DND-41 (cell line): ENCODE measurements at regions not wholly inside any gene's neighbourhood (a gene's known extent, or its start where the extent isn't known, plus 50 kb on each side); places are given as distances from the start of the nearest gene placed in this dataset.
"Not testable (repeated sequence)": the region's sequence is repeated elsewhere in the genome, so short reads cannot be mapped to it uniquely, and the experiment has no call there.

Experiments used
- ATAC-seq: fragments of 200-7000 bp; cut with Tn5 transposase; 3 replicates; pipeline ENCODE4 v1.9.1; 2021; ENCODE audit warnings: low read depth; ENCODE audit not compliant: insufficient read depth
- DNase-seq: peaks from one replicate; pipeline ENCODE4 v3.0.0-alpha.2; 2020
- H2AFZ ChIP-seq: 2 replicates; pipeline ENCODE4 v1.6.0; 2012; ENCODE audit warnings: low read depth, low read length
- H3K27ac ChIP-seq: 2 replicates; pipeline ENCODE4 v1.5.1; 2012; ENCODE audit warnings: low read length, inconsistent platforms
- H3K27me3 ChIP-seq: fragments of 200-600 bp; sonication (generic); 2 replicates; pipeline ENCODE4 v1.6.0; 2012; ENCODE audit warnings: low read length, mild to moderate bottlenecking, inconsistent platforms; ENCODE audit not compliant: insufficient read depth, poor library complexity
- H3K36me3 ChIP-seq: 2 replicates; pipeline ENCODE4 v1.5.1; 2012; ENCODE audit warnings: low read length, inconsistent platforms; ENCODE audit not compliant: insufficient read depth
- H3K4me1 ChIP-seq: 2 replicates; pipeline ENCODE4 v1.5.1; 2012; ENCODE audit warnings: mild to moderate bottlenecking, low read length; ENCODE audit not compliant: insufficient read depth
- H3K4me2 ChIP-seq: 2 replicates; pipeline ENCODE4 v1.6.0; 2012; ENCODE audit warnings: mild to moderate bottlenecking, moderate library complexity, low read length, inconsistent platforms; ENCODE audit not compliant: insufficient read depth
- H3K4me3 ChIP-seq, 2 experiments: fragments of 200-600 bp in 1 of 2; shearing (Covaris generic) in 1 of 2; 2 replicates each; pipeline ENCODE4 v1.5.1; 2012 to 2016; ENCODE audit warnings: inconsistent platforms in 2 of 2, low read length in 2 of 2, mild to moderate bottlenecking in 2 of 2, low read depth in 1 of 2, moderate library complexity in 1 of 2
- H3K79me2 ChIP-seq: 2 replicates; pipeline ENCODE4 v1.6.0; 2012; ENCODE audit warnings: low read length, inconsistent platforms; ENCODE audit not compliant: insufficient read depth
- H3K9ac ChIP-seq: 2 replicates; pipeline ENCODE4 v1.6.0; 2012; ENCODE audit warnings: low read depth, mild to moderate bottlenecking, inconsistent platforms, low read length, moderate library complexity
- H3K9me3 ChIP-seq: 2 replicates; pipeline ENCODE4 v1.5.1; 2012; ENCODE audit warnings: low read length, moderate library complexity, mild to moderate bottlenecking, inconsistent platforms; ENCODE audit not compliant: insufficient read depth, severe bottlenecking
- H4K20me1 ChIP-seq: 2 replicates; pipeline ENCODE4 v1.6.0; 2012; ENCODE audit warnings: low read length; ENCODE audit not compliant: insufficient read depth
- EZH2 ChIP-seq: IDR thresholded peaks from 3 replicates; pipeline ENCODE4 v1.6.1; 2012; ENCODE audit warnings: borderline replicate concordance, low read depth, mild to moderate bottlenecking, moderate library complexity, low read length, inconsistent platforms; ENCODE audit not compliant: severe bottlenecking
- TF ChIP-seq, protein P1 (sequence below): IDR thresholded peaks from 2 replicates; pipeline ENCODE4 v1.5.1; 2012; ENCODE audit warnings: borderline replicate concordance, low read length, moderate library complexity, mild to moderate bottlenecking; ENCODE audit not compliant: poor library complexity, severe bottlenecking; ENCODE audit errors: extremely low read depth

GRCh38 chr12:105499205-105499604 lies 168.7 kb downstream of the C12orf75 start:
- ATAC-seq (no peak), DNase-seq (no peak)
- H2AFZ ChIP-seq, result no peak overlapping the region
- no peaks in the 10 kb centered on the region for H3K27me3 ChIP-seq
- H3K4me2 ChIP-seq, result no peak overlapping the region
- H3K4me3 ChIP-seq, result no peak overlapping the region
- H3K9ac ChIP-seq, result no peak overlapping the region
- H3K36me3 ChIP-seq, result no peaks in the 10 kb centered on the region
- no peak overlapping the region for H3K27ac ChIP-seq
- no peaks in the 10 kb centered on the region for H3K79me2 ChIP-seq
- H3K4me1 ChIP-seq, result no peaks in the 10 kb centered on the region
- no peaks in the 10 kb centered on the region for H4K20me1 ChIP-seq
- no peaks in the 10 kb centered on the region for H3K9me3 ChIP-seq
- TF ChIP-seq, protein P1, sequence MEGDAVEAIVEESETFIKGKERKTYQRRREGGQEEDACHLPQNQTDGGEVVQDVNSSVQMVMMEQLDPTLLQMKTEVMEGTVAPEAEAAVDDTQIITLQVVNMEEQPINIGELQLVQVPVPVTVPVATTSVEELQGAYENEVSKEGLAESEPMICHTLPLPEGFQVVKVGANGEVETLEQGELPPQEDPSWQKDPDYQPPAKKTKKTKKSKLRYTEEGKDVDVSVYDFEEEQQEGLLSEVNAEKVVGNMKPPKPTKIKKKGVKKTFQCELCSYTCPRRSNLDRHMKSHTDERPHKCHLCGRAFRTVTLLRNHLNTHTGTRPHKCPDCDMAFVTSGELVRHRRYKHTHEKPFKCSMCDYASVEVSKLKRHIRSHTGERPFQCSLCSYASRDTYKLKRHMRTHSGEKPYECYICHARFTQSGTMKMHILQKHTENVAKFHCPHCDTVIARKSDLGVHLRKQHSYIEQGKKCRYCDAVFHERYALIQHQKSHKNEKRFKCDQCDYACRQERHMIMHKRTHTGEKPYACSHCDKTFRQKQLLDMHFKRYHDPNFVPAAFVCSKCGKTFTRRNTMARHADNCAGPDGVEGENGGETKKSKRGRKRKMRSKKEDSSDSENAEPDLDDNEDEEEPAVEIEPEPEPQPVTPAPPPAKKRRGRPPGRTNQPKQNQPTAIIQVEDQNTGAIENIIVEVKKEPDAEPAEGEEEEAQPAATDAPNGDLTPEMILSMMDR, result no peak
- no peak for TF ChIP-seq EZH2

- not testable (repeated sequence) for H3K27me3 ChIP-seq, ATAC-seq, H4K20me1 ChIP-seq, DNase-seq, H3K27ac ChIP-seq, H3K4me2 ChIP-seq, H2AFZ ChIP-seq, H3K4me1 ChIP-seq, H3K9ac ChIP-seq, H3K79me2 ChIP-seq, H3K9me3 ChIP-seq, H3K36me3 ChIP-seq, H3K4me3 ChIP-seq
Observed at GRCh38 chr12:105500676-105501075, 170.2 kb downstream of the C12orf75 start.

DNA sequence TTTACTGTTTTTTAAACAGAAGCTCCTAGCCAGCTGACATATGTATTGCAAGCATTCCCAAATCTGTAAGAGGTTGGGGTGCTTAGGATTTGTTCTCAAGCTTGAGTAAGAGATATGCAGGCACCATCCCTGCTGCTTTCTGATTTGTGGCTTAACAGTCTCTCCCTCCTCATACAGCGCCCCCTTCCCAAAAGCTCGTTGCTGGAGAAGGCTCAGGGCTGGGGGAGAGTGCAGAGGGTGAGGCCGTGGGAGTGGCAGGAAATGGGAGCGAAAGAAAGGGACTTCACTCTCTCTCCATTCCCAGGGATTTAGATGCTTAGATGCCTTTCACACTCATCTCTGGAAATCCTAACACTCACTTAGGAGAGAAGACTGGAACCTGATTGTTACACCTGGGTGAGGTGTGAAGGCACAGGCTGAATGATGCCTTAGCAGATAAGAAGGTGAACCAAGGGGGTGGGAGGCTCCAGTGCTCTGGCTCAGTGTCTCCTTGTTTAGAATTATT lies 172.0 kb downstream of the C12orf75 start:
- Histone ChIP-seq H3K4me2 (no peak overlapping the region), H3K27ac (no peak overlapping the region), H3K9ac (no peak overlapping the region), H3K9me3 (no peaks in the 10 kb centered on the region), H3K27me3 (peaks cover 4% of the 10 kb centered on the region), H4K20me1 (no peaks in the 10 kb centered on the region), H3K36me3 (no peaks in the 10 kb centered on the region), H3K79me2 (no peaks in the 10 kb centered on the region), H3K4me3 (no peak overlapping the region), H3K4me1 (no peaks in the 10 kb centered on the region), H2AFZ (no peak overlapping the region)
- ATAC-seq (no peak), DNase-seq (no peak)
- no peak for TF ChIP-seq EZH2
- TF ChIP-seq, protein P1, result no peak

DNA sequence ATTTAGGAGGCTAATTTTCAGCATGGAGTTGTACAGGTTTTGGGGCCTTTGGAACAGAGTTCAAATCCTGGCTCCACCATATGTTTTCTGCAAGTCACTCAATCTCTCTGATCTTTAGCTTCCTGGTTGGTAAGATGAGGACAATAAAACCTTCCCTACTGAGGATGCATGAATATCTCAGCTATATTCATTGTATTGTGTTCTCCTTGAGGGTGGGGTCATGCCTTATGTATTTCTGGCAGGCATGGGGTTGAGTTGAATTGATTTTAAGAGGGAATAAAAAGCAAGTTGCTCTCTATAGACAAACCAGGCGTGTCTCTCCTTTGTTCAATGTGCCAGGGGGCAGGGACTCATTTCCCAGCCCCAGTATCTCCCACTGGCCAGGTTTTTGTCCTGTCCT lies 173.1 kb downstream of the C12orf75 start:
- H3K4me1 ChIP-seq, result no peaks in the 10 kb centered on the region
- no peaks in the 10 kb centered on the region for H4K20me1 ChIP-seq
- H3K4me3 ChIP-seq, result no peak overlapping the region
- no peaks in the 10 kb centered on the region for H3K36me3 ChIP-seq
- H3K4me2 ChIP-seq, result no peak overlapping the region
- no peaks in the 10 kb centered on the region for H3K79me2 ChIP-seq
- no peak overlapping the region for H3K9ac ChIP-seq
- no peak overlapping the region for H3K27ac ChIP-seq
- ATAC-seq, result no peak
- no peak for DNase-seq
- no peak for TF ChIP-seq EZH2
- TF ChIP-seq, protein P1, result no peak
- no peak overlapping the region for H2AFZ ChIP-seq
- H3K27me3 ChIP-seq, result peaks cover 4% of the 10 kb centered on the region
- H3K9me3 ChIP-seq, result no peaks in the 10 kb centered on the region
